Liver (tissue), 2 donors: ENCODE measurements at regions not wholly inside any gene's neighbourhood (a gene's known extent, or its start where the extent isn't known, plus 50 kb on each side); places are given as distances from the start of the nearest gene placed in this dataset.

Experiments used
- CTCF ChIP-seq: fragments of 150-350 bp; IDR thresholded peaks from 2 replicates; pipeline ENCODE4 v1.5.1; 2017; ENCODE audit warnings: improper control_type of control experiment, low read depth, low read length; ENCODE audit not compliant: missing input control
- MAX ChIP-seq: IDR thresholded peaks from 2 replicates; pipeline ENCODE4 v1.6.1; 2016; ENCODE audit warnings: antibody characterized with exemption
- REST ChIP-seq: IDR thresholded peaks from 2 replicates; pipeline ENCODE4 v1.6.1; 2016; ENCODE audit warnings: antibody characterized with exemption, mild to moderate bottlenecking
- donor health status: healthy.

GRCh38 chr22:35475545-35475944, 65.1 kb upstream of the RASD2 start:
- TF ChIP-seq MAX (no peak), CTCF (no peak), REST (no peak)
